Stimulated activated CD4-positive, alpha-beta T cell treated with anti-CD3 and anti-CD28 coated beads, Interleukin-15, amount 100 ng/mL, for 24 hours (primary cell): ENCODE measurements at regions not wholly inside any gene's neighbourhood (a gene's known extent, or its start where the extent isn't known, plus 50 kb on each side); places are given as distances from the start of the nearest gene placed in this dataset.
A peak's percentile ranks its signal among the peaks of the same experiment; 100 is the strongest.

Source experiments
- DNase-seq: peaks from one replicate; pipeline ENCODE4 v3.0.0-alpha.2; 2020

GRCh38 chr10:113293167-113293566 lies 259.7 kb upstream of the HABP2 start:
- no peak for DNase-seq

GRCh38 chr10:113294868-113295267 lies 258.0 kb upstream of the HABP2 start:
- DNase-seq, result no peak

DNA sequence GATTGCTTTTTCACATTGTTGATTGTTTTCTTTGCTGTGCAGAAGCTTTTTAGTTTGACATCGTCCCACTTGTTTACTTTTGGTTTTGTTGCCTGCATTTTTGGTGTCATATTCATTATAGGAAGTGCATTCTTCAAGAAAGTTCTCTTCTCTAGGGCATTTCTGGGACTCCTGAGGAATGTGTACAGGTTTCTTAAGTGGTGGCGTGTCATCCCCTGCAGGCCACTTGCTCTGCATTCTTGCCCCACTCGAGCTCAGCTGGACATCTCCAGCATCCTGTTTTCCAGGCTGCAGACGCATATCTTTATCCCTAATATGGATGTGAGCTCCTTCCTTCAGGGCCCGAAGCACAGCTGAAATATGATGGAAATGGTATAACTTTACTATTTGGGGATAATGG lies 255.6 kb upstream of the HABP2 start:
- no peak for DNase-seq

- DNase-seq, result no peak
Measured at GRCh38 chr10:113298616-113299015, 254.2 kb upstream of the HABP2 start.

DNA sequence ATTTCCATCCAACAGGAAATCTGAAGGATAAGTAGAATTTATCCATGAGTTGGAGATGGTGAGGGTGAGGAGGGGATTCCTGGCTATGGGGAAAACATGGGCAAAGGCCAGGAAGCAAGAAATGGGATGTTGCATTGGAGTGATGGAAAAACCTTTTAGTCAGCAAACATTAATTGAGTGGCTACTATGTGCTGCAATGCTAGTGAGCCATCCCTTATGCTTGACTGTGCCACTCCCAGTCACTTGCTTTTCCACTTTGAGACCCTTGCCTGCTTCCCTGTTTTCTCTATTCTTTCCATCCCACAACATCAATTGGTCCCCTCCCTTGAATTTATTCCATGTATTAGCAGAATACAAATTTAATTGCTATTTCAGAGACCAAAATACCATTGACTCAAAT lies 252.7 kb upstream of the HABP2 start:
- DNase-seq, result no peak

DNA sequence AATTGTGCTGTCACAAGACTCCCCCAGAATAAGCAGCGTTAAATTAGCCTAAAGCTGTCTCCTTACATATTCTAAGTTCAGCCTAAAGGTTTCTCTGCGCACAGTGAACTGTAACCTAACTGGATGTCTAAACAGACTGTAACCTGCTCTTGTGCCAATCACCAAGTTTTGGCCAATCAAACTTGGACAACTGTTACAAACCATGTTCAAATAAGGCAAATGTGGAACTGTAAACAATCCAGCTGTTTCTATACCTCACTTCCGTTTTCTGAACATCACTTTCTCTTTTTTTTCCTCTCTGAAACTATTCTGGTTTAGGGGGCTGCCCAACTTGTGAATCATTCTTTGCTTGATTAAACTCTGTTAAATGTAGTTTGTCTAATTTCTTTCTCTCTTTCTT lies 252.2 kb upstream of the HABP2 start:
- no peak for DNase-seq

- DNase-seq, result peak; percentile 7
Measured at GRCh38 chr10:113301342-113301984, 251.4 kb upstream of the HABP2 start.

GRCh38 chr10:113302062-113302461 lies 250.8 kb upstream of the HABP2 start:
- no peak for DNase-seq

DNA sequence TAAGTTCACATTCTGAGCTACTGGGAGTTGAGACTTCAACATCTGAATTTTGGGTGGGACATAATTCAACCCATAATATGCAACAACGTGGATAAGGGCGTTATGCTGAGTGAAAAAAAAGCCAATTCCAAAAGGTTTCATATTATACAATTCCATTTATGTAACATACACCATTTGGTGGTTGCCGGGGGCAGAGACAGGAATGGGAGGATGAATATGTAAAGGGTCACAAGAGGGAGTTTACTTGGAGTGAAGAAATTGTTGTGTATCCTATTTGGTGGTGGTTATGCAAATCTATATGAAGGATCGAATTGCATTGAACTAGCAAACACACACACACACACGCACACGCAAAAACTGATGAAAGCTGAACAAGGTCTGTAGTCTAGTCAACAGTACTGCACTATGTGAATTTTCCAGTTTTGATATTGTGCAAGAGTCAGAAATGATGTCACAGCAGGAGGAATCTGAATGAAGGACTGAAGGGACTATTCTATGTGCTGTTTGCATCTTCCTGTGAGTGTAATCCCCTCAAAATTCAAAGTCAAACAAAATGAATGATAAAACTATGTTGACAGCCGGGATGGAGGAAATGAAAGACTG lies 249.2 kb upstream of the HABP2 start:
- no peak for DNase-seq

GRCh38 chr10:113304726-113305125 lies 248.1 kb upstream of the HABP2 start:
- no peak for DNase-seq

DNA sequence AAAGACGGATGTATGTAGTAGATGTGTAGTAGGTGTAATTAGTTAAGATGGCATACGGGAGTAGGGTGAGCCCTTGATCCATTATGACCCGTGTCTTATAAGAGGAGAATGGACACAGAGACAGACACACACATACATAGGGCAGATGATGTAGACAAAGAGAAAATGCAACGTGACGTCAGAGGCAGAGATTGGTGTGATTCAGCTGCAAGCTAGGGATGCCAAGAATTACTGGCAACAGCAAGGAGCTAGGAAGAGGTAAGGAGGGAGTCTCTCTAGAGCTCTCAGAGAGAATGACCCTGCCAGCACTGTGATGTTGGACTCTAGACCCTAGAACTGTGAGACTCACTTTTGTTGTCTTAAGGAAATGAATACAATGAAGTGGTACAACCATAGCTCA lies 247.0 kb upstream of the HABP2 start:
- DNase-seq, result no peak

DNA sequence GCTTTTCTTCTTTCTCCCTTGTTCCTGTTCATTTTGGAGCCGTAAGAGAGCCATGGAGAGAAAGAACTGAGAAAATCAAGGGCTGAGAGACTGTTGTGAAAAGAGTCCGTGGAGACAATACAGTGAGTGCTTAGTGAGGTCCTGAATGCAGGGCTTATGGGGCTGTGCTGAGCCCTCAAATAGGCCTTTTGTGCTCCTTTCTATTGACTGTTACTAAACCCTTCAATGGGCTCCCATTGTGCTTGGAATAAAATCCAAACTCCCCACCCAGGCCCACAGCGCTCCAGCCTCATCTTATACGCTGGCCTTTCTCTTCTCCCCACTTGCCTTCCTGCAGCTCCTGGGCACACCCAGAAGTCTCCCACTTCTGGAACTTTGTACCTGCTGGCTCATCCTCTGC lies 243.1 kb upstream of the HABP2 start:
- no peak for DNase-seq

DNA sequence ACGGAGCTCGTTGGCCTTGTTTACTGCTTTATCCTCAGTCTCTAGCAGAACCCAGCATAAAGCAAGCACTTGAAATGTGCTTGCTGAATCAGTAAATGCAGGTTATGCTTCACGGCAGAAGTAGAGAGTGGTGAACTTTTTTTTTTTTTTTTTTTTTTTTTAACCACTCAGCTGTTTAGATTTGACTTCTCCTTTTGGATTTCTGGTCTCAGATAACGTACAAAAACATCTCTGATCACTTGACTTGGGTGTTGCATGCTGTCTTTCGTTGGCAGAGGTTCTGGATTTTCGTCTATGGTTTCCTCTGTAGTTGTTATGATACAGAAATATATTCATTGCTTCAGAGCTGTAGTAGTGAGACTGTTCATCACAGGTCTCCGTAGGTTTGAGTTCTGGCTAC lies 242.5 kb upstream of the HABP2 start:
- no peak for DNase-seq

- DNase-seq, result no peak
Measured at GRCh38 chr10:113313048-113313602, 239.7 kb upstream of the HABP2 start.

DNA sequence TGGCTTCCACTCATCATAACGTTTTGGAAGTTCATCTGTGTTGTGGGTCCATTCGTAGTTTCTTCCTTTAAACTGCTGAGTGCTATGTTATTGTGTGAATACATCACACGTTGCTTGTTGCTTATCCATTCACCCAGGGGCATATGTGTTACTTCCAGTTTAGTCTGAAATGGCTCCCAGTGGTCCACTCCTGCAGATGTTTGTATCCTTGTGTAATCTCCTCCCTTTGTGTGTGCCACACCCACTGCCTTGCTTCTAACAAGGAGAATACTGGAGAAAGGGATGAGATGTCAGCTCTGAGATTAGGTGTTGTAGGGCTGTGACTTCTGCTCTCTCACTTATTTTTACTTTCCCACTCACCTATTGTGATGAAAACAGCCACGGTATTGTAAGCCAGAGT lies 239.1 kb upstream of the HABP2 start:
- no peak for DNase-seq

- no peak for DNase-seq
Measured at GRCh38 chr10:113316506-113316905, 236.3 kb upstream of the HABP2 start.

- no peak for DNase-seq
Measured at GRCh38 chr10:113317489-113317888, 235.4 kb upstream of the HABP2 start.

DNA sequence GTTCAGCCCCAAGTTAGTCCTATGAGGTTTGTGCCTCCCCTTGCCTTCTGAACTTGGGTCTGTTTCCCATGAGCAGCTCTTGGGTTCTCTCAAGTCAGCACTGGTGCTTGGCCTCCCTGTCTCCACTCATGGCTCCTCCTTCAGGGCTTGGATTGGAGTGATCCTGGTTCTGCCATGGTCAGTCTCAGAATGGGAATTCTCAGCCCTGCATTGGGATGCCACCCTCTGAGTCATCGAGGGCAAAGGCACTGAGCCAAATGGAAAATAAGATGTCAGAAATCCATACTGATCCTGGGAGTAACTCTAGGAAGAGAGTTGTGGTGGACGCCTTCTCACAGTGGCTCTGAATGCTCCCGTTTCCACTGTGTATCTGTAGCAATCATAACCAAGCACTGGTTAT lies 233.4 kb upstream of the HABP2 start:
- no peak for DNase-seq

GRCh38 chr10:113320211-113320610 lies 232.6 kb upstream of the HABP2 start:
- DNase-seq, result no peak

DNA sequence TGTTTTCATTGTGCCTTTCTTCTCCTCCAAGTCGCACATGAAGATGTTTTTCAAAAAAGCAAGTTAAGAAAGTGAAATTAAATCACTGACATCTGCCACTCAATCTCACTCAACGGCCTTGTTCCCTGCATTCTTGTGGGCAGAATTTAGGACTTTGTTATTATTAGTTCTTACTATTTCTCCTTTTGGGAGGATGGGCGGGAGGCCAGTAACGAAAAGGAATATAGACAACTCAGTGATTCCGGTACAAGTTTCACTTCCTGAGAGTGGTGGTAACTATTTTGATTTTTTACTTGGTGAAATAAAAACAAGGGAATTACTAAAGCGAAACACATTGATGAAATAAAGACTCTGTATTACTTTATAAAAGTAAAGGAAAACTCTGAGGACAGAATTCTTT lies 231.9 kb upstream of the HABP2 start:
- no peak for DNase-seq

DNA sequence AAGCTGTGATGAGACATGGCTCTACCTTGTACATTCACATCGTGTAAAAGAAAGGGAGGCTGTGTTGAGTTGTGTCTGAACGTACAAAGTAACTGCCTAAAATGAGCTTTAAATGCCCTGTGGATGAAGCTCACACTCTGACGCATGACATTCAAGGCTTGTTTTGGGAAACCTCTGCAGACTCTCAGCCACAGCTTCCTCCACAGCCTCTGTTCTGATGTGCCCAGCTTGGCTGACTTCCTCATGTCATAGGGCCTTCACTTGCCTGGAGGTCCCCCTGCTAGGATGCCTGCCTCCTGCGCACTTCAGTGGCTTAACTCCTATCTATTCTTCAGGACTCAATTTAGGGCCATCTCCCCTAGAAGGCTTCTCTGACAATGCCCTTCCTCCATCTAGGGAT lies 230.0 kb upstream of the HABP2 start:
- DNase-seq, result no peak

- DNase-seq, result no peak
Measured at GRCh38 chr10:113323985-113324384, 228.9 kb upstream of the HABP2 start.

GRCh38 chr10:113326160-113327111 lies 226.4 kb upstream of the HABP2 start:
- peak; percentile 66 for DNase-seq

- DNase-seq, result no peak
Measured at GRCh38 chr10:113329121-113329596, 223.7 kb upstream of the HABP2 start.
